ENCODE measurements at regions not wholly inside any gene's neighbourhood (a gene's known extent, or its start where the extent isn't known, plus 50 kb on each side); places are given as distances from the start of the nearest gene placed in this dataset.

- no peaks in the 10 kb centered on the region for H3K9me1 ChIP-seq (ENCODE audit: control insufficient read depth, insufficient read depth, low read length)
- no peak overlapping the region for H3K4me2 ChIP-seq (ENCODE audit: insufficient read depth, low read length)
- FAIRE-seq (no peak), ATAC-seq (no peak), DNase-seq (ENCODE audit: extremely low read depth in 1 of 4, low spot score in 3 of 4) (no peak)
- intact Hi-C loops (cut with micrococcal nuclease), result no loop called here
- BruUV-seq (replicated peaks), result no TSS peak
- H3K27ac ChIP-seq (ENCODE audit: extremely low read depth, low read depth, low read length), result no peak overlapping the region
- ChIA-PET CTCF (ENCODE audit: low intra/inter-chr PET ratio) (no interaction called here), POLR2A (no interaction called here)
- no peaks in the 10 kb centered on the region for H3K79me2 ChIP-seq (ENCODE audit: control insufficient read depth, insufficient read depth, low read length)
- no peaks in the 10 kb centered on the region for H3K36me3 ChIP-seq (ENCODE audit: control insufficient read depth, insufficient read depth, low read length)
- H3K27me3 ChIP-seq (ENCODE audit: control insufficient read depth in 2 of 2, insufficient read depth in 2 of 2, low read length in 2 of 2), result peaks cover 9 to 61% of the 10 kb centered on the region in 2 experiments
- H3K4me1 ChIP-seq (replicated peaks in 1 of 2; ENCODE audit: control insufficient read depth in 2 of 2, insufficient read depth in 2 of 2, low read length in 2 of 2), result no peaks in the 10 kb centered on the region
- no peak overlapping the region for H3K4me3 ChIP-seq
- H2AFZ ChIP-seq (ENCODE audit: low read depth, low read length), result no peak overlapping the region
- no peaks in the 10 kb centered on the region for H3K9me3 ChIP-seq (replicated peaks; ENCODE audit: control insufficient read depth, insufficient read depth, low read depth, low read length)
- 2% methylated on average over 8 of the region's 8 CpGs for WGBS (ENCODE audit: insufficient coverage, low coverage, missing lambda C conversion rate)
- TF ChIP-seq SOX6 (IDR thresholded peaks at IDR 0.05) (no peak), TSC22D4 (tag; IDR thresholded peaks at IDR 0.05) (no peak), NRF1 (conservative IDR thresholded peaks at IDR 0.05 in 1 of 2, IDR thresholded peaks at IDR 0.05 in 1 of 2) (no peak), ARID2 (IDR thresholded peaks at IDR 0.05) (no peak), ILK (tag; IDR thresholded peaks at IDR 0.05; ENCODE audit: borderline replicate concordance, low read depth) (no peak), MEF2A (IDR thresholded peaks at IDR 0.05; ENCODE audit: control insufficient read depth, low read depth, low read length) (no peak), POLR2A (conservative IDR thresholded peaks at IDR 0.05) (no peak), SRSF3 (IDR thresholded peaks at IDR 0.05; ENCODE audit: insufficient read depth, low read length) (no peak), ZNF133 (CRISPR knock-in tag; IDR thresholded peaks at IDR 0.05) (no peak), ZNF134 (CRISPR knock-in tag; conservative IDR thresholded peaks at IDR 0.05) (no peak), NFYB (IDR thresholded peaks at IDR 0.05; ENCODE audit: extremely low read depth, insufficient read length) (no peak), HNRNPUL1 (IDR thresholded peaks at IDR 0.05; ENCODE audit: low read length) (no peak), PTBP1 (IDR thresholded peaks at IDR 0.05; ENCODE audit: low read depth, low read length) (no peak), JUND (IDR thresholded peaks at IDR 0.05; ENCODE audit: borderline replicate concordance, low read depth, low read length) (no peak), JUND (tag; IDR thresholded peaks at IDR 0.05; ENCODE audit: borderline replicate concordance, low read depth, low read length) (no peak), SMARCB1 (IDR thresholded peaks at IDR 0.05; ENCODE audit: insufficient read length, low read depth) (no peak)
- in situ Hi-C loops (cut with MboI), result no loop called here
- H4K20me1 ChIP-seq (replicated peaks; ENCODE audit: control insufficient read depth, insufficient read depth, low read length), result peaks cover 7% of the 10 kb centered on the region; the same call in 1 of the 2 replicates
- H3K9ac ChIP-seq (ENCODE audit: insufficient read depth in 1 of 2, low read depth in 2 of 2, low read length in 2 of 2), result no peak overlapping the region
These were observed 61.6 kb downstream of the KLHDC7A start for GRCh38 chr1:18542351-18542750.
